Muscle of leg (tissue), 3 donors: ENCODE measurements at regions not wholly inside any gene's neighbourhood (a gene's known extent, or its start where the extent isn't known, plus 50 kb on each side); places are given as distances from the start of the nearest gene placed in this dataset.
"Not testable (repeated sequence)": the region's sequence is repeated elsewhere in the genome, so short reads cannot be mapped to it uniquely, and the experiment has no call there.

Experiments used
- DNase-seq: peaks from one replicate; pipeline ENCODE4 v3.0.0; 2013
- H3K27ac ChIP-seq: one replicate; pipeline ENCODE4 v1.5.1; 2013; ENCODE audit warnings: mild to moderate bottlenecking, low read length, control low read depth
- H3K27me3 ChIP-seq: one replicate; pipeline ENCODE4 v1.6.1; 2013; ENCODE audit warnings: low read length; ENCODE audit not compliant: control insufficient read depth, insufficient read depth
- H3K36me3 ChIP-seq: one replicate; pipeline ENCODE4 v1.6.1; 2013; ENCODE audit warnings: low read length; ENCODE audit not compliant: control insufficient read depth, insufficient read depth
- H3K4me1 ChIP-seq: one replicate; pipeline ENCODE4 v1.6.1; 2013; ENCODE audit warnings: low read length; ENCODE audit not compliant: control insufficient read depth, insufficient read depth
- H3K4me3 ChIP-seq: one replicate; pipeline ENCODE4 v1.5.1; 2013; ENCODE audit warnings: low read length, control low read depth
- H3K9me3 ChIP-seq: replicated peaks from 2 replicates; pipeline ENCODE4 v1.6.1; 2013; ENCODE audit warnings: low read depth, low read length; ENCODE audit not compliant: control insufficient read depth
- WGBS: methylation state at CpG from one replicate; pipeline ENCODE4 v1.1.5; 2013; ENCODE audit warnings: missing lambda C conversion rate; ENCODE audit not compliant: insufficient coverage; 5-methylcytosine and 5-hydroxymethylcytosine counted together

DNA sequence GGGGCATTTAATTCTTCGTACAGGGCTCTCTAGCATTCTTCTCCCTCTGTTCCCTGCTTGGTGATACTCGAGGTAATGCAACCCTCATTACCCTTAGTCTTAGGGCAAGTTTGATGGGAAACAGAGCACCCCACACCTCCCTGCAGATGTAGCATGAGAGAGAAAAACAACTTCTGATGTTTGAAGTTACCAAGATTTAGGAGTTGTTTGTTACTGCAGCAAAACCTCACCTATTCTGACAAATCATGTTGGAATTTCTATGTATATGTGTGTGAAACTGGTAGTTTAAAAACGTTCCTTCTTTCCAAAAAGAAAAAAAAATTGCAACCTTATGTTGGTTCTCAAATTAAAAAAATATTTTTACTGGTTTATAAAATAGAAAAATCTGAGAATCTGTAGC lies 145.3 kb upstream of the FAM90A26 start:
- H3K36me3 ChIP-seq, H3K27me3 ChIP-seq, H3K4me3 ChIP-seq, DNase-seq, H3K4me1 ChIP-seq, H3K27ac ChIP-seq, H3K9me3 ChIP-seq: not testable (repeated sequence)
- no CpG with 5 or more reads among the region's 3 CpGs for WGBS

DNA sequence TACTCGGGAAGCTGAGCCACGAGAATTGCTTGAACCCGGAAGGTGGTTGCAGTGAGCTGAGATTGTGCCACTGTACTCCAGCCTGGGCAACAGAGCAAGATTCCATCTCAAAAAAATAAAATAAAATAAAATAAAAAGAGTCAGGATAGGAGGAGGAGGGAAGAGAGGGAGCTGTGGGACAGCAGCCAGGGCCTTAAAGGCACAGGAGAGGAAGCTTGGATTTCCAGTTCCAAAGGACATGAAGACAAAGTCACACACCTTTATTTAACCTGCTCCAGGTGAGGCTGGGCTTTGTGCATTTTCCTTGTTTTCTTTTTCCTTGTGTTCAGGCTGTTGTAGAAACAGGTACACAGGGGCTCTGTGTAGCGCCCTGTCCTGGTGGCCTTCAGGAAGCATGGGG lies 138.2 kb upstream of the HMX1 start:
- not testable (repeated sequence) for DNase-seq, H3K27me3 ChIP-seq, H3K4me3 ChIP-seq, H3K36me3 ChIP-seq, H3K27ac ChIP-seq, H3K4me1 ChIP-seq, H3K9me3 ChIP-seq
- WGBS: 100% methylated on average over 1 of the region's 4 CpGs

DNA sequence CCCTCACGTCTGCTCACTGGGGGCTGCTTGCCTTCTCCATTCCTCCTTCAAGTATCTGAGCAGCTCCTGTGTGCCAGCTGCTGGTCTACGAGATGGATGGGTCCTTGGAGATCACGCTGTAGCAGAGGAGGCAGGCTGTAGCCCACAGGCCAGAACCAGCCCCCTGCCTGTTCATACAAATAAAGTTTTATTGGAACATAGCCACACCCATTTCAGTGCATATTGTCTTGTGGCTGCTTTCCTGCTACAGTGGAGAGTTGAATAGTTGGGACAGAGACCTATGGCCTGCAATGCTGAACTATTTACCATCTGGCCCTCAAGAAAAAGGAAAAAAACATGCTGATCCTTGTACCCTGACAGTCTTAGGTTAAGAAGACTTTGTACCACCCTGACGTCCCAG lies 136.8 kb upstream of the HMX1 start:
- not testable (repeated sequence) for DNase-seq, H3K9me3 ChIP-seq, H3K4me3 ChIP-seq, H3K27me3 ChIP-seq, H3K4me1 ChIP-seq, H3K27ac ChIP-seq, H3K36me3 ChIP-seq
- no CpG with 5 or more reads among the region's 4 CpGs for WGBS

DNA sequence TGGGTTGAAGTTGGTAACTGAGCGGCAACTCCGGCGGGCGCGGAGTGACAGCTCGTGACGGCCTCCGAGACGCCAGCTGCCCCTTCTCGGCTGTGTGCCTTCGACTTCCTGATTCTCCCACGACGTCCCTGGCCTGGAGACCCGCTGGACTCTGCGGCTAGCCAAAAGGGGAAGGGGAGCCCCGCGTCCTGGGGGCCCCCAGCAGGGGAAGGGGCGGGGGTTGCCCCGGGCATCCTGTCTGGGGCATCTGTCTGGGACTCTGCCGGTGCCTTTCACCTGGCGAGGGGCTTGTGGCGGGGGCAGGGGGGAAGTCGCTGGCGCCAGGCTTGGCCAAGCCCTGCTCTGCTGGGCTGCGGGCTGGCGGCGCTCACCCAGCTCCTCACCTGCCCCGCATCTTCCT lies 129.5 kb upstream of the HMX1 start:
- WGBS: 0% methylated on average over 11 of the region's 28 CpGs
- H3K4me3 ChIP-seq, H3K4me1 ChIP-seq, H3K9me3 ChIP-seq, H3K36me3 ChIP-seq, H3K27ac ChIP-seq: not testable (repeated sequence)
- peaks cover 21% of the 10 kb centered on the region for H3K27me3 ChIP-seq
- DNase-seq: peak; percentile 10

DNA sequence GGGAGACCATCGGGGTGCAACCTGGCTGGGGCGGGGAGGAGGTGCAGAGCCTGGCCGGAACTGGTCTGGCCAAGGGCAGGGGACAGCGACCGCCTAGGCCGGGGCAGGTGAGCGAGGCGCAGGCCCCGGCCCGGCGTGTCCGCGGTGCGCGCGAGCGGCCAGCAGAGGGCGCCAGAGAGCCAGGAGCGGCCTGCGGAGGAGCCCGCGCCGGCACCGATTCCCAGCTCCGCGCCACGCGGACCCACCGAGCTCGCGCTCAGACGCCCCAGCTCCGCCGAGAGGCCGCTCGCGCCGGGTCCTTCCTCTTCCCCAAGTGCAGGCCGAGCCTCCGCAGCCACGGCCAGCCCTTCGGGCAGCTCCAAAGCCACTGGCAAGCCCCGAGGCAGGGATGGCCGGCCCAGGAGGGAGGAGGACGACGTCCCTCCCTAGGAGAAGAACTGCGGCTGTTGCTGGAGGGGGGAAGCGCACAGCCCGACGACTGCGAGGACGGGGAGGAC lies 128.9 kb upstream of the HMX1 start:
- peak; percentile 64 for DNase-seq
- 2% methylated on average over 52 of the region's 52 CpGs for WGBS
- H3K4me3 ChIP-seq: peak overlapping the region; percentile 15
- H3K27ac ChIP-seq, H3K9me3 ChIP-seq, H3K4me1 ChIP-seq, H3K36me3 ChIP-seq: not testable (repeated sequence)
- H3K27me3 ChIP-seq: peaks cover 21% of the 10 kb centered on the region

DNA sequence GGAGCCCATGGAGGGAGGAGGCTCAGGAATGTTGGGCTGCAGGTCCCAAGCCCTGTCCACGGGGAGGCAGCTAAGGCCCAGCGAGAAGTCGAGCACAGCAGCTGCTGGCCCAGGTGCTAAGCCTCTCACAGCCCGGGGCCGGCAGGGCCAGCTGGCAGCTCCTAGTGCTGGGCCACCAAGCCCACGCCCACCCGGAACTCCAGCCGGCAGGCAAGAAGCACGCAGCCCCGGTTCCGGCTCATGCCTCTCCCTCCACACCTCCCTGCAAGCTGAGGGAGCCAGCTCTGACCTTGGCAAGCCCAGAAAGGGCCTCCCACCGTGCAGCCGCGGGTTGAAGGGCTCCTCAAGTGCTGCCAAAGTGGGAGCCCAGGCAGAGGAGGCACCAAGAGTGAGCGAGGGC lies 121.3 kb upstream of the HMX1 start:
- DNase-seq: peak; percentile 1
- H3K27me3 ChIP-seq, H3K27ac ChIP-seq, H3K4me3 ChIP-seq, H3K4me1 ChIP-seq, H3K36me3 ChIP-seq, H3K9me3 ChIP-seq: not testable (repeated sequence)
- 58% methylated on average over 14 of the region's 15 CpGs for WGBS

DNA sequence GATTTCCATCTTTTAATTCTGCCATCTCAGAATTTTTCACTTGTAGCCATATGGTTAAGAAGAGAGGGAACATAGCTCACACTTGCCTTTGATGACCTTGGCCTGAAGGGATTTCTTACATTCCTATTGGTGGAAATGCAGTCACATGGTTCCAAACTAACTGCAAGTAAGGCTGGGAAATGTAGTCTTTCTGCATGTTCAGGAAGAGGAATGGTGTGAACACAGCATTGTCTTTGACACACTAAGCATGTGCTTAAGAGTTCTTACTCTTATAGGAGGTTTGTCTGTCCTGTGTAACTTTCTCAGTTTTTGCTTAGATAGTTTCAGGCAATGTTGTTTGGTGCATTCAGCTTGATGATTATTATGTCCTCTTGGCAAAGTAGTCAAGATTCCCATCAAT lies 119.8 kb upstream of the HMX1 start:
- H3K27ac ChIP-seq, DNase-seq, H3K4me3 ChIP-seq, H3K9me3 ChIP-seq, H3K4me1 ChIP-seq, H3K27me3 ChIP-seq, H3K36me3 ChIP-seq: not testable (repeated sequence)

DNA sequence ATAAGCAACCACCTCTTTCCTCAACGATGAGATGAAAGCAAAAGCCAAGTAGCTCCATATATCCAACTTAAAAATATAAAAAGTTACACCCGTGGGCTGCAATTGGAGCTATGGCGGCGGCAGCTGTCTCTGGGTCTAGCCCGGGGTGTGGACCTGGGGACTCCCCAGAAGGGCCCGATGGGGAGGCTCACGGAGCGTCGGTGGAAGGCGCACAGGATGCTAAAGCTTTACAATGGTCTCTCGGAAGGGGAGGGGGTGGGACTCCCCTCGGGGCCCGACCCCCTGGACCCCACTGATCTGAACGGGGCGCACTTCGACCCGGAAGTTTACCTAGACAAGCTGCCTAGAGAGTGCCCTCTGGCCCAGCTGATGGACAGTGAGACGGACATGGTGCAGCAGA lies 118.7 kb upstream of the HMX1 start:
- H3K4me3 ChIP-seq, DNase-seq, H3K27me3 ChIP-seq, H3K9me3 ChIP-seq, H3K27ac ChIP-seq, H3K4me1 ChIP-seq, H3K36me3 ChIP-seq: not testable (repeated sequence)
- 94% methylated on average over 8 of the region's 18 CpGs for WGBS

DNA sequence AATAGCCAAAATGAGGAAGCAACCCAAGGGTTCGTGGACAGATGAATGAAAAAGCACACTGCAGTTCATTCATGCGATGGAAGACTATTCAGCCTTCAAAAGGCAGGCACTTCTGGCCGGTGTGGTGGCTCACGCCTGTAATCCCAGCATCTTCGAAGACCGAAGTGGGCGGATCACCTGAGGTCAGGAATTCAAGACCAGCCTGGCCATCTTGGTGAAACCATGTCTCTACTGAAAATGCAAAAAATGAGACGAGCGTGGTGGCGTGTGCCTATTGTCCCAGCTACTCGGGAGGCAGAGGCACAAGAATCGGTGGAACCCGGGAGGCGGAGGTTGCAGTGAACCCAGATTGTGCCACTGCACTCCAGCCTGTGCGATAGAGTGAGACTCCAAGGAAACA lies 114.1 kb upstream of the HMX1 start:
- WGBS: 94% methylated on average over 13 of the region's 15 CpGs
- H3K4me1 ChIP-seq, H3K36me3 ChIP-seq: not testable (repeated sequence)

DNA sequence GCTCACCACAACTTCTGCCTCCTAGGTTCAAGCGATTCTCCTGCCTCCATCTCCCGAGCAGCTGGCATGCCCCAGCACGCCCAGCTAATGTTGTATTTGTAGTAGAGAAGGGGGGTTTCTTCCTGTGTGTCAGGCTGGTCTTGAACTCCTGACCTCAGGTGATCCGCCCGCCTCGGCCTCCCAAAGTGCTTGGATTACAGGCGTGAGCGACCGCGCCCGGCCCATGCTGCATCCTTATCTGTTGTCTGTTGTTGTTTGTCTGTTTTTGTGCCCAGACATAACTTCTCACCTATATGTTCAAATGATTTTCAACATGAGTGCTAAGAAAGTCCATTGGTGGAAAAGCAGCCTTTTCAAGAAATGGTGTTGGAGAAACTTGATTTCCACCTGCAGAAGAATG lies 113.0 kb upstream of the HMX1 start:
- H3K27ac ChIP-seq, H3K9me3 ChIP-seq, DNase-seq, H3K4me3 ChIP-seq, H3K36me3 ChIP-seq, H3K27me3 ChIP-seq, H3K4me1 ChIP-seq: not testable (repeated sequence)
- no CpG with 5 or more reads among the region's 11 CpGs for WGBS

More for the DNA sequence above, 114.1 kb upstream of the HMX1 start:
- not testable (repeated sequence) for H3K27me3 ChIP-seq, DNase-seq, H3K4me3 ChIP-seq, H3K27ac ChIP-seq, H3K9me3 ChIP-seq

DNA sequence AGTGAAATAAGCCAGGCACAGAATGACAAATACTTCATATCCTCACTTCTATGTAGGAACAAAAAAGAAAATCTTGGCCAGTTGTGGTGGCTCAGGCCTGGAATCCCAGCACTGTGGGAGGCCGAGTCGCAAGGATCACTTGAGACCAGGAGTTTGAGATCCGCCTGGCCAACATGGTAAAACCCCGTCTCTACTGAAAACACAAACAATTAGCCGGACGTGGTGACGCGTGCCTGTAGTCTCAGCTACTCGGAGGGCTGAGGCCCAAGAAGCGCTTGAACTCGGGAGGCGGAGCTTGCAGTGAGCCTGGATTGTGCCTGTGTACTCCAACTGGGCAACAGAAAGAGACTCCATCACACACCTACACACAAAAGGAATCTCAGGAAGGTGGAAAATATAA lies 112.3 kb upstream of the HMX1 start:
- not testable (repeated sequence) for H3K4me1 ChIP-seq, DNase-seq, H3K4me3 ChIP-seq, H3K9me3 ChIP-seq, H3K36me3 ChIP-seq, H3K27me3 ChIP-seq, H3K27ac ChIP-seq
- WGBS: 100% methylated on average over 3 of the region's 12 CpGs
